ENCODE measurements at regions not wholly inside any gene's neighbourhood (a gene's known extent, or its start where the extent isn't known, plus 50 kb on each side); places are given as distances from the start of the nearest gene placed in this dataset.

DNA sequence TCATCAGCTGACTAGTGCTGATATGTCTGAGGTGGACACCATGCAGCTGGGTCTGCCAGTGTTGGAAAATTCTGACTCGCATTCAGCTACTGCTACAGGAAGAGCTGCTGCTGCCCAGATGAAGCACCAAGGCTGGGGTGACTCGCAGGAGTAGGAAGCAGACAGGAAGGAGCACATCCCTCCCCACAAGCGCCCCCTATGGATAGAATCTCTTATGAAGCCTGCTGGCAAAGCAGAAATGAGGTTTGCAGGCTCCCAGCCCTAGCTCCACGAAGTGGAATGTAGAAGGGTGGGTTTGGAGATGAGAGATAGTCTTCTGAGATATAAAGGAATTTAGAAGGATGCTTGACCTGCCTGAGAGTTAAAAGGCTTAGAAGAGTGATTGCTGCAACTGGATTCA, 443.0 kb downstream of the ACTL7B start:
- Histone ChIP-seq H3K79me2 (ENCODE audit: control insufficient read depth, insufficient read depth, low read length) (no peaks in the 10 kb centered on the region), H3K27me3 (replicated peaks in 1 of 4; ENCODE audit: control extremely low read depth in 1 of 4, control insufficient read depth in 3 of 4, insufficient read depth in 4 of 4, low read length in 3 of 4) (no peaks in the 10 kb centered on the region), H3K4me2 (replicated peaks; ENCODE audit: low read depth, low read length, poor library complexity, severe bottlenecking) (no peak overlapping the region), H3K27ac (ENCODE audit: low read length in 2 of 2) (no peak overlapping the region), H3K9me3 (ENCODE audit: control extremely low read depth in 1 of 3, control insufficient read depth in 2 of 3, insufficient read depth in 1 of 3, low read length in 2 of 3) (no peaks in the 10 kb centered on the region), H3K4me3 (ENCODE audit: control extremely low read depth in 1 of 5, extremely low read depth in 1 of 5, insufficient read depth in 1 of 5, low read depth in 2 of 5, low read length in 4 of 5) (no peak overlapping the region), H3K36me3 (replicated peaks in 1 of 2; ENCODE audit: control extremely low read depth in 1 of 2, control insufficient read depth in 1 of 2, extremely low read depth in 1 of 2, insufficient read depth in 2 of 2, low read length in 1 of 2) (no peaks in the 10 kb centered on the region), H3K9ac (ENCODE audit: low read length) (no peak overlapping the region), H2AFZ (ENCODE audit: insufficient read depth, low read depth, low read length, poor library complexity, severe bottlenecking) (no peak overlapping the region), H4K20me1 (ENCODE audit: control insufficient read depth, insufficient read depth, low read length, poor library complexity, severe bottlenecking) (no peaks in the 10 kb centered on the region), H3K4me1 (ENCODE audit: control insufficient read depth in 2 of 2, insufficient read depth in 2 of 2, low read length in 2 of 2) (no peaks in the 10 kb centered on the region)
- DNase-seq (no peak), ATAC-seq (ENCODE audit: low read depth) (no peak)
- no peaks in the 10 kb centered on the region for H3K4me1 Mint-ChIP-seq
- no peak overlapping the region for H3K27ac Mint-ChIP-seq
- no peak overlapping the region for H3K4me3 Mint-ChIP-seq
- H3K9me3 Mint-ChIP-seq (ENCODE audit: insufficient read depth) = no peaks in the 10 kb centered on the region
- peaks cover 6% of the 10 kb centered on the region for H3K27me3 Mint-ChIP-seq
- ChIA-PET CTCF (interaction anchor here (0.6 kb wide), 1 partner anchor 1368 kb away, joined by 3 read pairs; no protein-coding TSS in a partner anchor), POLR2A (no interaction called here)
- no CpG with 5 or more reads among the region's 4 CpGs for WGBS (ENCODE audit: insufficient coverage)
- intact Hi-C loops (cut with micrococcal nuclease) = no loop called here
- no peak for TF ChIP-seq CTCF (IDR thresholded peaks at IDR 0.05)
- no peak for TF ChIP-seq EZH2 (IDR thresholded peaks at IDR 0.05; ENCODE audit: borderline replicate concordance, insufficient read depth, low read depth, low read length, poor library complexity, severe bottlenecking)

DNA sequence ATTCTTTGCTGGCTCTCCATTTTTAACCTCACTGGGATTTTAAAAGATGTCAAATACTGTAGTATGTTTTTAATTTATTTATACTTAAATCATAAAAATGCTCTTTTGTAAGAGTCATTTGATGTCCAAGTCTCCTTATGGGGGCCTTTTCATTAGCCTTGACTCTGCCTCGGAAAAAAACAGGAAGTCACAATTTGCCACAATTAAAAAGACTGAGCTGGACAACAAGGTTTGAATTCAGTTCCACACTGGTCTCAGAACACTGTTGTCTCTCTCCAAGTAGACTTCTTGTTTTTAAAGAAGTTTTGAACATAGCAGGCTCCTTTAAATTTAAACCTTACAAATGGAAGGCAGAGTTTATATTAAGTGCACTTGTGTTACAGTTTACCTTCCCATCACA, 444.2 kb downstream of the ACTL7B start:
- Mint-ChIP-seq H3K4me3 (no peak overlapping the region), H3K27ac (no peak overlapping the region), H3K27me3 (peaks cover 6% of the 10 kb centered on the region), H3K9me3 (ENCODE audit: insufficient read depth) (no peaks in the 10 kb centered on the region), H3K4me1 (no peaks in the 10 kb centered on the region)
- ChIA-PET CTCF (no interaction called here), POLR2A (no interaction called here)
- intact Hi-C loops (cut with micrococcal nuclease) = no loop called here
- TF ChIP-seq EZH2 (IDR thresholded peaks at IDR 0.05; ENCODE audit: borderline replicate concordance, insufficient read depth, low read depth, low read length, poor library complexity, severe bottlenecking) (no peak), CTCF (IDR thresholded peaks at IDR 0.05) (no peak)
- no peak overlapping the region for H2AFZ ChIP-seq (ENCODE audit: insufficient read depth, low read depth, low read length, poor library complexity, severe bottlenecking)
- no peak for DNase-seq
- no peak overlapping the region for H3K4me3 ChIP-seq (ENCODE audit: control extremely low read depth in 1 of 5, extremely low read depth in 1 of 5, insufficient read depth in 1 of 5, low read depth in 2 of 5, low read length in 4 of 5)
- no peaks in the 10 kb centered on the region for H3K9me3 ChIP-seq (ENCODE audit: control extremely low read depth in 1 of 3, control insufficient read depth in 2 of 3, insufficient read depth in 1 of 3, low read length in 2 of 3)
- 43% methylated on average over 1 of the region's 1 CpG for WGBS (ENCODE audit: insufficient coverage)
- no peaks in the 10 kb centered on the region for H3K79me2 ChIP-seq (ENCODE audit: control insufficient read depth, insufficient read depth, low read length)
- no peaks in the 10 kb centered on the region for H3K4me1 ChIP-seq (ENCODE audit: control insufficient read depth in 2 of 2, insufficient read depth in 2 of 2, low read length in 2 of 2)
- H3K9ac ChIP-seq (ENCODE audit: low read length) = no peak overlapping the region
- no peaks in the 10 kb centered on the region for H3K36me3 ChIP-seq (replicated peaks in 1 of 2; ENCODE audit: control extremely low read depth in 1 of 2, control insufficient read depth in 1 of 2, extremely low read depth in 1 of 2, insufficient read depth in 2 of 2, low read length in 1 of 2)
- H3K27ac ChIP-seq (ENCODE audit: low read length in 2 of 2) = no peak overlapping the region
- no peaks in the 10 kb centered on the region for H4K20me1 ChIP-seq (ENCODE audit: control insufficient read depth, insufficient read depth, low read length, poor library complexity, severe bottlenecking)
- no peak for ATAC-seq (ENCODE audit: low read depth)
- no peaks in the 10 kb centered on the region for H3K27me3 ChIP-seq (replicated peaks in 1 of 4; ENCODE audit: control extremely low read depth in 1 of 4, control insufficient read depth in 3 of 4, insufficient read depth in 4 of 4, low read length in 3 of 4)
- H3K4me2 ChIP-seq (replicated peaks; ENCODE audit: low read depth, low read length, poor library complexity, severe bottlenecking) = no peak overlapping the region

Data from B cell (primary cell).